WTC11 (cell line): ENCODE measurements at regions not wholly inside any gene's neighbourhood (a gene's known extent, or its start where the extent isn't known, plus 50 kb on each side); places are given as distances from the start of the nearest gene placed in this dataset.

Experiments
- ATAC-seq: fragments of 200-7000 bp; cut with Tn5 transposase; 2 replicates; pipeline ENCODE4 v1.10.0; 2021; ENCODE audit warnings: mild to moderate bottlenecking, moderate library complexity
- CTCF ChIA-PET: fragments of 300-600 bp; sonication (Branson Sonifier 250); formaldehyde crosslinking; loops from one replicate; lab custom pipeline; 2021; ENCODE audit warnings: antibody characterized with exemption; lab: Charles Lee
- POLR2A ChIA-PET: fragments of 350-600 bp; sonication (Branson Sonifier 250); formaldehyde crosslinking; loops from one replicate; lab custom pipeline; 2021; ENCODE audit warnings: antibody characterized with exemption; lab: Charles Lee
- DNase-seq: peaks from one replicate; pipeline ENCODE4 v3.0.0; 2021; ENCODE audit warnings: low spot score
- H3K27ac Mint-ChIP-seq: 2 replicates; pipeline ENCODE4 v1.8.0; 2021; ENCODE audit warnings: mixed read lengths
- H3K27me3 Mint-ChIP-seq: 2 replicates; pipeline ENCODE4 v1.8.0; 2021; ENCODE audit warnings: low read depth, mild to moderate bottlenecking, moderate library complexity, mixed read lengths
- H3K36me3 Mint-ChIP-seq: 2 replicates; pipeline ENCODE4 v1.8.0; 2021; ENCODE audit warnings: mixed read lengths
- H3K4me1 Mint-ChIP-seq: 2 replicates; pipeline ENCODE4 v1.8.0; 2022; ENCODE audit warnings: mixed read lengths
- H3K4me3 Mint-ChIP-seq: 2 replicates; pipeline ENCODE4 v1.8.0; 2021; ENCODE audit warnings: mild to moderate bottlenecking, moderate library complexity, mixed read lengths
- H3K9me3 Mint-ChIP-seq: 2 replicates; pipeline ENCODE4 v1.8.0; 2021; ENCODE audit warnings: mixed read lengths
- AFF4 ChIP-seq: sonication (generic); formaldehyde crosslinking; IDR thresholded peaks from 2 replicates; pipeline ENCODE4 v1.8.1; 2023; ENCODE audit warnings: mild to moderate bottlenecking, missing genetic modification reagents, borderline replicate concordance
- CBFB ChIP-seq: sonication (generic); formaldehyde crosslinking; IDR thresholded peaks from 2 replicates; pipeline ENCODE4 v1.8.1; 2022; ENCODE audit warnings: mild to moderate bottlenecking, low read depth, missing genetic modification reagents
- CTCF ChIP-seq: fragments of 200-600 bp; IDR thresholded peaks from 2 replicates; pipeline ENCODE4 v1.8.0; 2022; ENCODE audit warnings: antibody characterized with exemption
- E2F4 ChIP-seq: sonication (generic); formaldehyde crosslinking; IDR thresholded peaks from 2 replicates; pipeline ENCODE4 v1.8.1; 2022; ENCODE audit warnings: low read depth, mild to moderate bottlenecking, moderate library complexity, missing genetic modification reagents, borderline replicate concordance
- ERG ChIP-seq: fragments of 250-450 bp; sonication (Bioruptor Pico); IDR thresholded peaks from 2 replicates; pipeline ENCODE4 v1.8.0; 2021; ENCODE audit warnings: mild to moderate bottlenecking
- ESRRA ChIP-seq: sonication (generic); formaldehyde crosslinking; IDR thresholded peaks from 2 replicates; pipeline ENCODE4 v1.8.1; 2022; ENCODE audit warnings: mild to moderate bottlenecking, missing genetic modification reagents, borderline replicate concordance
- ETV6 ChIP-seq: sonication (generic); formaldehyde crosslinking; IDR thresholded peaks from 2 replicates; pipeline ENCODE4 v1.8.1; 2022; ENCODE audit warnings: mild to moderate bottlenecking, missing genetic modification reagents
- FOXK1 ChIP-seq: sonication (generic); formaldehyde crosslinking; IDR thresholded peaks from 2 replicates; pipeline ENCODE4 v1.8.0; 2022; ENCODE audit warnings: mild to moderate bottlenecking, moderate library complexity, missing genetic modification reagents
- FOXP4 ChIP-seq: sonication (generic); formaldehyde crosslinking; IDR thresholded peaks from 2 replicates; pipeline ENCODE4 v1.8.0; 2022; ENCODE audit warnings: mild to moderate bottlenecking, missing genetic modification reagents
- IRF2 ChIP-seq: sonication (generic); formaldehyde crosslinking; IDR thresholded peaks from 2 replicates; pipeline ENCODE4 v1.8.0; 2022; ENCODE audit warnings: low read depth, missing genetic modification reagents, borderline replicate concordance
- KAT7 ChIP-seq: sonication (generic); formaldehyde crosslinking; IDR thresholded peaks from 2 replicates; pipeline ENCODE4 v1.8.1; 2023; ENCODE audit warnings: missing genetic modification reagents, mild to moderate bottlenecking, borderline replicate concordance
- MXD4 ChIP-seq: fragments of 250-450 bp; sonication (Bioruptor Pico); IDR thresholded peaks from 2 replicates; pipeline ENCODE4 v1.8.0; 2021; ENCODE audit warnings: mild to moderate bottlenecking, moderate library complexity, borderline replicate concordance
- NFE2L1 ChIP-seq: sonication (generic); formaldehyde crosslinking; IDR thresholded peaks from 2 replicates; pipeline ENCODE4 v1.8.1; 2023; ENCODE audit warnings: missing genetic modification reagents
- NFYB ChIP-seq: sonication (generic); formaldehyde crosslinking; conservative IDR thresholded peaks from 2 replicates; pipeline ENCODE4 v1.8.0; 2022; ENCODE audit warnings: low read depth, missing genetic modification reagents
- NR2C2 ChIP-seq: sonication (generic); formaldehyde crosslinking; IDR thresholded peaks from 2 replicates; pipeline ENCODE4 v1.8.0; 2022; ENCODE audit warnings: mild to moderate bottlenecking, missing genetic modification reagents
- RORB ChIP-seq: fragments of 250-450 bp; sonication (Bioruptor Pico); IDR thresholded peaks from 2 replicates; pipeline ENCODE4 v1.9.0; 2021; ENCODE audit warnings: mild to moderate bottlenecking
- SMAD3 ChIP-seq: sonication (generic); formaldehyde crosslinking; IDR thresholded peaks from 2 replicates; pipeline ENCODE4 v1.8.0; 2022; ENCODE audit warnings: missing genetic modification reagents, mild to moderate bottlenecking, borderline replicate concordance
- ZNF263 ChIP-seq: sonication (generic); formaldehyde crosslinking; IDR thresholded peaks from 2 replicates; pipeline ENCODE4 v1.8.1; 2022; ENCODE audit warnings: low read depth, mild to moderate bottlenecking, moderate library complexity, missing genetic modification reagents
- ZNF423 ChIP-seq: fragments of 250-450 bp; sonication (Bioruptor Pico); IDR thresholded peaks from 2 replicates; pipeline ENCODE4 v2.1.2; 2022; ENCODE audit warnings: mild to moderate bottlenecking, moderate library complexity
- ZNF532 ChIP-seq: fragments of 250-450 bp; sonication (Bioruptor Pico); IDR thresholded peaks from 2 replicates; pipeline ENCODE4 v1.9.0; 2021; ENCODE audit warnings: mild to moderate bottlenecking, borderline replicate concordance
- ZSCAN18 ChIP-seq: fragments of 250-450 bp; sonication (Bioruptor Pico); IDR thresholded peaks from 2 replicates; pipeline ENCODE4 v2.1.2; 2022; ENCODE audit warnings: mild to moderate bottlenecking, moderate library complexity

GRCh38 chr7:41892356-41893100 is 189.6 kb upstream of the INHBA start:
- H3K4me3 Mint-ChIP-seq, result no peak overlapping the region
- ATAC-seq (peak; percentile 97), DNase-seq (peak; percentile 65)
- CTCF ChIA-PET, result interaction anchor here (0.5 to 2.3 kb wide), 25 partner anchors 9 to 1040 kb away, joined by 3 to 23 read pairs (median 6); partner anchors contain the start of genes MRPL32 and PSMA2
- H3K36me3 Mint-ChIP-seq, result no peaks in the 10 kb centered on the region
- H3K27me3 Mint-ChIP-seq, result no peaks in the 10 kb centered on the region
- H3K9me3 Mint-ChIP-seq, result no peaks in the 10 kb centered on the region
- H3K27ac Mint-ChIP-seq, result no peak overlapping the region
- POLR2A ChIA-PET, result no interaction called here
- peaks cover 1% of the 10 kb centered on the region; the same call in 1 of the 2 replicates for H3K4me1 Mint-ChIP-seq
- TF ChIP-seq ZNF532 (CRISPR knock-in tag), result no peak
- TF ChIP-seq FOXK1, result no peak
- no peak for TF ChIP-seq ZNF263
- no peak for TF ChIP-seq NFE2L1 (CRISPR knock-in tag)
- TF ChIP-seq ESRRA (CRISPR knock-in tag), result no peak
- TF ChIP-seq NFYB (CRISPR knock-in tag), result no peak
- no peak for TF ChIP-seq KAT7 (CRISPR knock-in tag)
- TF ChIP-seq SMAD3, result no peak
- no peak for TF ChIP-seq AFF4
- TF ChIP-seq ETV6 (CRISPR knock-in tag), result no peak
- 0 out of 2 replicates have a peak, but pooled peaks have one; percentile 50 for TF ChIP-seq ZSCAN18 (CRISPR knock-in tag)
- no peak for TF ChIP-seq MXD4 (CRISPR knock-in tag)
- TF ChIP-seq RORB (CRISPR knock-in tag), result no peak
- no peak for TF ChIP-seq CBFB (CRISPR knock-in tag)
- TF ChIP-seq E2F4, result no peak
- TF ChIP-seq ZNF423, result peak; percentile 37; the same call in 1 of the 2 replicates
- TF ChIP-seq FOXP4 (CRISPR knock-in tag), result no peak
- no peak for TF ChIP-seq NR2C2 (CRISPR knock-in tag)
- TF ChIP-seq CTCF, result peak; percentile 28; the same call in 1 of the 2 replicates
- TF ChIP-seq ERG (CRISPR knock-in tag), result no peak
- no peak for TF ChIP-seq IRF2 (CRISPR knock-in tag)
